ENCODE measurements at regions not wholly inside any gene's neighbourhood (a gene's known extent, or its start where the extent isn't known, plus 50 kb on each side); places are given as distances from the start of the nearest gene placed in this dataset.

DNA sequence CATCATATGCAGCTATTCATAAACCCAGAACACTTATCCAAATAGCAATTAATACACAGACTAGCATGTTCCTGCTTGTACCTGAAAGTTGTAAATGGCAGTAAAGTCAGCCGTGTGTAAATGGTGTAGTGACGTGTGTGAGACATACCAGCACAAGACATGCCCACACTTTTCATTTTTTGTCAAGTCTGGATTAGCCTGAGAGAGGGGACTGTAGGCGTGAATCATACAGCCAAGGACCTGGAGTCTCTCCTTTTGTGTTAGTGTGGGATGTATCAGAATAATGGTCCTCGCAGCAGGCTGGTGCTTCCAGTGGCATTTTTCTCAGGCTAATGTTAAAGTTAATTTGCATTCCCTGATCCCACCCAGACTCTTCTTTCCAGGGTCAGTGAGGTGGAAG is 116.8 kb upstream of the BMAL1 start:
- no peak overlapping the region for H2BK120ac ChIP-seq (ENCODE audit: insufficient read depth, low read length, poor library complexity)
- H2BK5ac ChIP-seq (ENCODE audit: low read depth, low read length, poor library complexity): no peak overlapping the region
- no peaks in the 10 kb centered on the region for H3K27me3 ChIP-seq (ENCODE audit: insufficient read depth, low read length)
- H4K91ac ChIP-seq (ENCODE audit: low read depth, low read length): no peak overlapping the region
- H3K9me3 ChIP-seq (ENCODE audit: insufficient read depth, low read depth, low read length): no peaks in the 10 kb centered on the region
- H3K79me2 ChIP-seq (ENCODE audit: control insufficient read depth, insufficient read depth, low read length, poor library complexity): no peaks in the 10 kb centered on the region
- no peaks in the 10 kb centered on the region for H3K79me1 ChIP-seq (ENCODE audit: low read length)
- H3K4me3 ChIP-seq (ENCODE audit: low read depth, low read length): no peak overlapping the region
- no peak overlapping the region for H2BK12ac ChIP-seq (ENCODE audit: low read length)
- no peak overlapping the region for H3K4ac ChIP-seq (ENCODE audit: low read depth, low read length)
- H2AK5ac ChIP-seq (ENCODE audit: low read length): no peak overlapping the region
- no peak overlapping the region for H3K18ac ChIP-seq (ENCODE audit: low read length)
- H3K9ac ChIP-seq (ENCODE audit: low read length): no peak overlapping the region
- no peak overlapping the region for H4K12ac ChIP-seq (ENCODE audit: low read depth, low read length)
- no CpG with 5 or more reads among the region's 4 CpGs for WGBS (ENCODE audit: extremely low coverage, insufficient coverage, insufficient read length)
- no peak overlapping the region for H3K23ac ChIP-seq (ENCODE audit: low read length)
- H3K36me3 ChIP-seq (ENCODE audit: control insufficient read depth in 1 of 2, insufficient read depth in 2 of 2, low read length in 2 of 2): no peaks in the 10 kb centered on the region
- H3K4me1 ChIP-seq (ENCODE audit: control insufficient read depth in 1 of 2, insufficient read depth in 2 of 2, low read length in 2 of 2): no peaks in the 10 kb centered on the region
- H2AFZ ChIP-seq (ENCODE audit: insufficient read depth, low read length, poor library complexity): no peak overlapping the region
- no peak overlapping the region for H3K27ac ChIP-seq (ENCODE audit: low read depth, low read length)
- no peak for DNase-seq
- H3K14ac ChIP-seq (ENCODE audit: low read length): no peak overlapping the region
- H4K8ac ChIP-seq (ENCODE audit: low read depth, low read length): no peak overlapping the region
- H3K4me2 ChIP-seq (ENCODE audit: low read length): no peak overlapping the region

DNA sequence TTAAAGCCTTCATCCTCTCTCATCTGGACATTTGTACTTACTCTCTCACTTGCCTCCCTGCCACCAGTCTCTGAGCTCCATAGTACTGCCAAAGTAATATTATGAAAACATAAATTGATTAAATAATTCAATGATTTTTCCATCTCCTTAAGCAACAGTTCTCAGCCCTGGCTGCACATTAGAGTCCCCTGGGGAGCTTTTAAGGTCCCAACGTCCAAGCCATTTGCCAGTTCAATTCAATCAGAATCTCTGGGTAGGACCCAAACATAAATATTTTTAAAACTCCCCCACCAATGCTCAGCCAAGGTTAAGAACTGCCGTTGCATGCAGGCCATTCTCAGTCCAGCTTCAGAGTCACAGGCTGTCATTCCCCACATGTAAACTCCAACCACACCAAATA is 114.4 kb upstream of the BMAL1 start:
- H3K36me3 ChIP-seq (ENCODE audit: control insufficient read depth in 1 of 2, insufficient read depth in 2 of 2, low read length in 2 of 2): no peaks in the 10 kb centered on the region
- H3K27me3 ChIP-seq (ENCODE audit: insufficient read depth, low read length): no peaks in the 10 kb centered on the region
- no peak overlapping the region for H4K91ac ChIP-seq (ENCODE audit: low read depth, low read length)
- H3K14ac ChIP-seq (ENCODE audit: low read length): no peak overlapping the region
- no peak overlapping the region for H3K4ac ChIP-seq (ENCODE audit: low read depth, low read length)
- no peaks in the 10 kb centered on the region for H3K79me1 ChIP-seq (ENCODE audit: low read length)
- no peaks in the 10 kb centered on the region for H3K79me2 ChIP-seq (ENCODE audit: control insufficient read depth, insufficient read depth, low read length, poor library complexity)
- H3K27ac ChIP-seq (ENCODE audit: low read depth, low read length): no peak overlapping the region
- H2AK5ac ChIP-seq (ENCODE audit: low read length): no peak overlapping the region
- H3K9me3 ChIP-seq (ENCODE audit: insufficient read depth, low read depth, low read length): no peaks in the 10 kb centered on the region
- H3K4me2 ChIP-seq (ENCODE audit: low read length): no peak overlapping the region
- no peak overlapping the region for H4K12ac ChIP-seq (ENCODE audit: low read depth, low read length)
- no peak overlapping the region for H3K18ac ChIP-seq (ENCODE audit: low read length)
- no peak overlapping the region for H3K9ac ChIP-seq (ENCODE audit: low read length)
- no peak overlapping the region for H3K23ac ChIP-seq (ENCODE audit: low read length)
- no peak for DNase-seq
- no peak overlapping the region for H3K4me3 ChIP-seq (ENCODE audit: low read depth, low read length)
- no peak overlapping the region for H2BK120ac ChIP-seq (ENCODE audit: insufficient read depth, low read length, poor library complexity)
- no CpG with 5 or more reads among the region's 2 CpGs for WGBS (ENCODE audit: extremely low coverage, insufficient coverage, insufficient read length)
- H4K8ac ChIP-seq (ENCODE audit: low read depth, low read length): no peak overlapping the region
- no peak overlapping the region for H2BK12ac ChIP-seq (ENCODE audit: low read length)
- no peak overlapping the region for H2BK5ac ChIP-seq (ENCODE audit: low read depth, low read length, poor library complexity)
- H3K4me1 ChIP-seq (ENCODE audit: control insufficient read depth in 1 of 2, insufficient read depth in 2 of 2, low read length in 2 of 2): no peaks in the 10 kb centered on the region
- H2AFZ ChIP-seq (ENCODE audit: insufficient read depth, low read length, poor library complexity): no peak overlapping the region

DNA sequence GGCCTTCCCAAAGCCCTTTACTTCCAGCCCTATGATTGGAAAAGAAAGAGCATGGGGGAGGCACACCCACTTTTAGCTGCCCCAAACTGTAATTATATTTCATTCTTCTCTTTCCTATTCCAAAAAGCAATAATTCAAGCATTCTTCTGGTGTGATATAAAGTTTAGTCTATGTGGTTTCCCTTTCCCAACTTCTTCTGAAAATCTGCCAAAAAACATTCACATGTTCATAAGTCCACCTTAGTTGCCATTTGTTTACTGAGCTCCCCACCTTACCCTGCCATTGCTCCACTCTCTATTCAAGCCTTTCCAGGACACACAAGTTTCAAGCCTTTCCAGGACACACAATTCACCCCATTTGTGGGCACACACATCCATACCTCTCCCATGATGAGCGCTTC is 111.6 kb upstream of the BMAL1 start:
- Histone ChIP-seq H2BK5ac (ENCODE audit: low read depth, low read length, poor library complexity) (no peak overlapping the region), H2BK120ac (ENCODE audit: insufficient read depth, low read length, poor library complexity) (no peak overlapping the region), H3K4me1 (ENCODE audit: control insufficient read depth in 1 of 2, insufficient read depth in 2 of 2, low read length in 2 of 2) (no peaks in the 10 kb centered on the region), H2AFZ (ENCODE audit: insufficient read depth, low read length, poor library complexity) (no peak overlapping the region), H3K4ac (ENCODE audit: low read depth, low read length) (no peak overlapping the region), H3K4me3 (ENCODE audit: low read depth, low read length) (no peak overlapping the region), H3K9me3 (ENCODE audit: insufficient read depth, low read depth, low read length) (no peaks in the 10 kb centered on the region), H2AK5ac (ENCODE audit: low read length) (no peak overlapping the region), H2BK12ac (ENCODE audit: low read length) (no peak overlapping the region), H3K9ac (ENCODE audit: low read length) (no peak overlapping the region), H3K79me2 (ENCODE audit: control insufficient read depth, insufficient read depth, low read length, poor library complexity) (no peaks in the 10 kb centered on the region), H3K36me3 (ENCODE audit: control insufficient read depth in 1 of 2, insufficient read depth in 2 of 2, low read length in 2 of 2) (no peaks in the 10 kb centered on the region), H3K79me1 (ENCODE audit: low read length) (no peaks in the 10 kb centered on the region), H3K27me3 (ENCODE audit: insufficient read depth, low read length) (no peaks in the 10 kb centered on the region), H3K18ac (ENCODE audit: low read length) (no peak overlapping the region), H4K12ac (ENCODE audit: low read depth, low read length) (no peak overlapping the region), H3K23ac (ENCODE audit: low read length) (no peak overlapping the region), H4K8ac (ENCODE audit: low read depth, low read length) (no peak overlapping the region), H3K27ac (ENCODE audit: low read depth, low read length) (no peak overlapping the region), H3K4me2 (ENCODE audit: low read length) (no peak overlapping the region), H4K91ac (ENCODE audit: low read depth, low read length) (no peak overlapping the region), H3K14ac (ENCODE audit: low read length) (no peak overlapping the region)
- no CpG with 5 or more reads among the region's 1 CpG for WGBS (ENCODE audit: extremely low coverage, insufficient coverage, insufficient read length)
- no peak for DNase-seq

DNA sequence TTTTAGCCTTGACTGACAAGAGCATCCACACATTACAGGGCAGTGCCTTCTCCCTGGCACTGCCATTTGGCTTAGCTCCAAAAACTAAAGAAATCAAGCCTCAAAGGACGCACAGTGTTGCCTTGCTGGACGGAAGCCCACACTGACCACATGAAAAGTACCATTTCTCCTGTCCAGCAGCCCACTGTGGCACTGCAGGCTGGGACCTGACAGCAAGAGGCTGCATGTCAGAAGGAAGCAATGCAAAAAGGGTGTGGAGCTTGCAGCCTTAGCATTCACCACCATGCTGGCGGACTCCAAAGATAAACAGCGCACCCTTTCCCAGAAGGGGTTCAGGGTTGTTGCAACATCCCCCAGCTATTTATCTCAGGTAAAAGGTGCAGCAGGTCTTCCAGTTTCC is 109.3 kb upstream of the BMAL1 start:
- WGBS (ENCODE audit: extremely low coverage, insufficient coverage, insufficient read length): no CpG with 5 or more reads among the region's 4 CpGs
- H3K79me2 ChIP-seq (ENCODE audit: control insufficient read depth, insufficient read depth, low read length, poor library complexity): no peaks in the 10 kb centered on the region
- H2AK5ac ChIP-seq (ENCODE audit: low read length): no peak overlapping the region
- H3K79me1 ChIP-seq (ENCODE audit: low read length): no peaks in the 10 kb centered on the region
- no peak overlapping the region for H3K4ac ChIP-seq (ENCODE audit: low read depth, low read length)
- H4K8ac ChIP-seq (ENCODE audit: low read depth, low read length): no peak overlapping the region
- H3K4me3 ChIP-seq (ENCODE audit: low read depth, low read length): no peak overlapping the region
- no peaks in the 10 kb centered on the region for H3K9me3 ChIP-seq (ENCODE audit: insufficient read depth, low read depth, low read length)
- H2BK120ac ChIP-seq (ENCODE audit: insufficient read depth, low read length, poor library complexity): no peak overlapping the region
- no peak overlapping the region for H3K14ac ChIP-seq (ENCODE audit: low read length)
- DNase-seq: peak; percentile 82 to 83
- H3K4me2 ChIP-seq (ENCODE audit: low read length): no peak overlapping the region
- no peak overlapping the region for H2BK5ac ChIP-seq (ENCODE audit: low read depth, low read length, poor library complexity)
- no peaks in the 10 kb centered on the region for H3K4me1 ChIP-seq (ENCODE audit: control insufficient read depth in 1 of 2, insufficient read depth in 2 of 2, low read length in 2 of 2)
- H3K27ac ChIP-seq (ENCODE audit: low read depth, low read length): no peak overlapping the region
- H3K23ac ChIP-seq (ENCODE audit: low read length): no peak overlapping the region
- H2BK12ac ChIP-seq (ENCODE audit: low read length): no peak overlapping the region
- H3K27me3 ChIP-seq (ENCODE audit: insufficient read depth, low read length): no peaks in the 10 kb centered on the region
- H4K91ac ChIP-seq (ENCODE audit: low read depth, low read length): no peak overlapping the region
- no peak overlapping the region for H3K18ac ChIP-seq (ENCODE audit: low read length)
- H2AFZ ChIP-seq (ENCODE audit: insufficient read depth, low read length, poor library complexity): no peak overlapping the region
- no peak overlapping the region for H4K12ac ChIP-seq (ENCODE audit: low read depth, low read length)
- no peaks in the 10 kb centered on the region for H3K36me3 ChIP-seq (ENCODE audit: control insufficient read depth in 1 of 2, insufficient read depth in 2 of 2, low read length in 2 of 2)
- no peak overlapping the region for H3K9ac ChIP-seq (ENCODE audit: low read length)
